Sigmoid colon (tissue), 4 donors: ENCODE measurements at regions not wholly inside any gene's neighbourhood (a gene's known extent, or its start where the extent isn't known, plus 50 kb on each side); places are given as distances from the start of the nearest gene placed in this dataset.

Experiments
- CTCF ChIP-seq, 4 experiments: fragments of 450-650 bp in 3 of 4; fragments of 200-600 bp in 1 of 4; IDR thresholded peaks; one replicate each; pipeline ENCODE4 v1.5.1; 2016 to 2019; ENCODE audit warnings: antibody characterized with exemption in 4 of 4, mild to moderate bottlenecking in 3 of 4, moderate library complexity in 2 of 4
- POLR2AphosphoS5 ChIP-seq, 4 donors: sonication (generic); formaldehyde crosslinking; IDR thresholded peaks; one replicate each; pipeline ENCODE4 v1.6.1; 2017; ENCODE audit warnings: antibody characterized with exemption in 4 of 4

GRCh38 chr1:106047210-106047609 is 1009.3 kb upstream of the PRMT6 start:
- TF ChIP-seq POLR2AphosphoS5 (IDR thresholded peaks at IDR 0.05) (no peak), CTCF (IDR thresholded peaks at IDR 0.05) (no peak)
